HCT116 (cell line): ENCODE measurements at regions not wholly inside any gene's neighbourhood (a gene's known extent, or its start where the extent isn't known, plus 50 kb on each side); places are given as distances from the start of the nearest gene placed in this dataset.

ENCODE experiments used
- ATAC-seq: fragments of 200-7000 bp; cut with Tn5 transposase; 2 replicates; pipeline ENCODE4 v1.9.1; 2020; ENCODE audit warnings: mild to moderate bottlenecking, moderate library complexity
- BruUV-seq: library from RNA; stranded (reverse); fragments of 400-500 nt; replicated peaks from 2 replicates; lab custom pipeline; 2021; lab: Mats Ljungman, UMichigan
- CTCF ChIA-PET: fragments of 300-600 bp; sonication (Branson Sonifier 250); formaldehyde crosslinking; loops from one replicate; lab custom pipeline; 2021; ENCODE audit warnings: antibody characterized with exemption; lab: Charles Lee
- POLR2A ChIA-PET: fragments of 300-600, 350-600 bp; sonication (Branson Sonifier 250); formaldehyde crosslinking; loops from one replicate; lab custom pipeline; 2021; ENCODE audit warnings: antibody characterized with exemption; lab: Charles Lee
- RAD21 ChIA-PET, 2 experiments: fragments of 300-600 bp; sonication (Branson Sonifier 250); formaldehyde crosslinking; loops; one replicate each; lab custom pipeline; 2023; ENCODE audit warnings: low total read pairs in 2 of 2; ENCODE audit not compliant: uncharacterized antibody in 2 of 2, unreplicated experiment in 2 of 2, low non-redundant PET in 1 of 2; lab: Charles Lee
- DNase-seq: peaks from one replicate; pipeline ENCODE4 v3.0.0-alpha.2; 2010; ENCODE audit warnings: low read depth, low spot score
- H2AFZ ChIP-seq: fragments of 200-600 bp; shearing (Covaris generic), sonication (generic); 2 replicates; pipeline ENCODE4 v1.6.1; 2017; ENCODE audit warnings: low read depth, mixed run types, mixed read lengths, antibody characterized with exemption, low read length; ENCODE audit not compliant: poor library complexity, severe bottlenecking
- H3K27ac ChIP-seq: 2 replicates; pipeline ENCODE4 v1.5.1; 2012; ENCODE audit warnings: low read depth, low read length
- H3K27me3 ChIP-seq: fragments of 200-600 bp; sonication (generic); 2 replicates; pipeline ENCODE4 v1.6.1; 2016; ENCODE audit warnings: mixed run types, low read length, mixed read lengths; ENCODE audit not compliant: insufficient read depth
- H3K36me3 ChIP-seq, 2 experiments: fragments of 200-500 bp in 1 of 2; fragments of 200-600 bp in 1 of 2; sonication (Bioruptor generic) in 1 of 2; sonication (generic) in 1 of 2; 2 replicates each; pipeline versions ENCODE4 v1.5.1 to v1.6.1; 2014 to 2016; ENCODE audit warnings: low read length in 2 of 2, inconsistent platforms in 1 of 2, mixed read lengths in 1 of 2, mixed run types in 1 of 2; ENCODE audit not compliant: insufficient read depth in 2 of 2, control insufficient read depth in 1 of 2
- H3K4me1 ChIP-seq, 2 experiments: fragments of 200-600 bp in 1 of 2; sonication (generic) in 1 of 2; 2 replicates each; pipeline versions ENCODE4 v1.5.1 to v1.6.1; 2012 to 2017; ENCODE audit warnings: low read length in 2 of 2, inconsistent platforms in 1 of 2, mild to moderate bottlenecking in 1 of 2, mixed read lengths in 1 of 2, mixed run types in 1 of 2, moderate library complexity in 1 of 2; ENCODE audit not compliant: insufficient read depth in 2 of 2, control insufficient read depth in 1 of 2
- H3K4me2 ChIP-seq: fragments of 200-600 bp; sonication (generic); 2 replicates; pipeline ENCODE4 v1.6.1; 2017; ENCODE audit warnings: mixed run types, low read length, mixed read lengths
- H3K4me3 ChIP-seq, 2 experiments: fragments of 200-600 bp in 1 of 2; sonication (generic) in 1 of 2; replicated peaks in 1 of 2; 2 replicates each; pipeline ENCODE4 v1.5.1; 2011 to 2016; ENCODE audit warnings: low read length in 2 of 2, control low read depth in 1 of 2, low read depth in 1 of 2, mild to moderate bottlenecking in 1 of 2, mixed read lengths in 1 of 2, mixed run types in 1 of 2
- H3K79me2 ChIP-seq: fragments of 200-600 bp; sonication (generic); 2 replicates; pipeline ENCODE4 v1.6.1; 2017; ENCODE audit warnings: mild to moderate bottlenecking, mixed run types, low read length, moderate library complexity, mixed read lengths; ENCODE audit not compliant: insufficient read depth
- H3K9ac ChIP-seq: fragments of 200-600 bp; sonication (generic); 2 replicates; pipeline ENCODE4 v1.6.1; 2016; ENCODE audit warnings: low read length, mixed read lengths
- H3K9me2 ChIP-seq: fragments of 200-600 bp; sonication (generic), shearing (Covaris generic); 2 replicates; pipeline ENCODE4 v1.6.1; 2017; ENCODE audit warnings: mixed run types, mild to moderate bottlenecking, moderate library complexity; ENCODE audit not compliant: insufficient read depth
- H3K9me3 ChIP-seq, 2 experiments: fragments of 200-500 bp in 1 of 2; fragments of 200-600 bp in 1 of 2; sonication (Bioruptor generic) in 1 of 2; sonication (generic) in 1 of 2; 2 replicates each; pipeline ENCODE4 v1.6.1; 2014 to 2017; ENCODE audit warnings: low read length in 2 of 2, mixed read lengths in 2 of 2, inconsistent platforms in 1 of 2, low read depth in 1 of 2, mild to moderate bottlenecking in 1 of 2, mixed run types in 1 of 2, moderate library complexity in 1 of 2; ENCODE audit not compliant: control insufficient read depth in 1 of 2, insufficient read depth in 1 of 2
- H4K20me1 ChIP-seq: fragments of 200-600 bp; sonication (generic), shearing (Covaris generic); 2 replicates; pipeline ENCODE4 v1.6.1; 2017; ENCODE audit warnings: mixed run types, mild to moderate bottlenecking, moderate library complexity; ENCODE audit not compliant: insufficient read depth
- CTCF ChIP-seq, 3 experiments: fragments of 200-600 bp in 1 of 3; sonication (generic) in 1 of 3; IDR thresholded peaks in 2 of 3; conservative IDR thresholded peaks in 1 of 3; 2 replicates each; pipeline ENCODE4 v1.5.1; 2012 to 2017; ENCODE audit warnings: low read depth in 2 of 3, low read length in 2 of 3, antibody characterized with exemption in 1 of 3, borderline replicate concordance in 1 of 3, control low read depth in 1 of 3, mild to moderate bottlenecking in 1 of 3, mixed read lengths in 1 of 3, mixed run types in 1 of 3, moderate library complexity in 1 of 3; ENCODE audit not compliant: insufficient read depth in 1 of 3
- EGR1 ChIP-seq: IDR thresholded peaks from 2 replicates; pipeline ENCODE4 v1.6.1; 2012; ENCODE audit warnings: low read depth
- POLR2AphosphoS5 ChIP-seq: IDR thresholded peaks from 2 replicates; pipeline ENCODE4 v1.6.1; 2011; ENCODE audit warnings: mild to moderate bottlenecking, low read depth, low read length, moderate library complexity
- SIN3A ChIP-seq: IDR thresholded peaks from 2 replicates; pipeline ENCODE4 v1.6.1; 2012; ENCODE audit warnings: low read depth
- SRF ChIP-seq: IDR thresholded peaks from 2 replicates; pipeline ENCODE4 v1.6.1; 2012; ENCODE audit warnings: low read depth
- ZFX ChIP-seq: fragments of 450-650 bp; IDR thresholded peaks from 2 replicates; pipeline ENCODE4 v1.6.1; 2017
- intact Hi-C: fragments of 100-400 bp; cut with micrococcal nuclease; formaldehyde crosslinking; loops from 2 replicates; pipeline ENCODE4 v1.10.0; 2022

GRCh38 chr2:239820836-239821693, 204.1 kb downstream of the NDUFA10 start (continued):
- no peak for TF ChIP-seq SIN3A
- TF ChIP-seq CTCF (IDR thresholded peaks at IDR 0.05 in 2 of 3, conservative IDR thresholded peaks at IDR 0.05 in 1 of 3; ENCODE audit: borderline replicate concordance in 1 of 3, insufficient read depth in 1 of 3, low read depth in 2 of 3, low read length in 2 of 3) = no peak
- TF ChIP-seq POLR2AphosphoS5 = no peak
- no peak for TF ChIP-seq ZFX
- TF ChIP-seq SRF = no peak
- no peak for TF ChIP-seq EGR1

- ChIA-PET RAD21 (no interaction called here), CTCF (no interaction called here), POLR2A (no interaction called here)
- H3K27ac ChIP-seq = no peak overlapping the region
- peaks cover 15 to 18% of the 10 kb centered on the region in 2 experiments; a peak in 3 of 4 replicates for H3K4me1 ChIP-seq
- H3K9me2 ChIP-seq = no peaks in the 10 kb centered on the region
- no peaks in the 10 kb centered on the region for H4K20me1 ChIP-seq
- DNase-seq (no peak), ATAC-seq (no peak)
- H3K27me3 ChIP-seq = peaks cover 26% of the 10 kb centered on the region; the same call in 1 of the 2 replicates
- no peak overlapping the region for H3K9ac ChIP-seq
- H3K36me3 ChIP-seq = no peaks in the 10 kb centered on the region
- no peak overlapping the region for H2AFZ ChIP-seq
- TF ChIP-seq EGR1 (peak; percentile 64), SRF (no peak)
- BruUV-seq = no TSS peak
- peak overlapping the region; percentile 9; the same call in 1 of the 2 replicates for H3K4me2 ChIP-seq
- no peak overlapping the region for H3K4me3 ChIP-seq
- H3K79me2 ChIP-seq = no peaks in the 10 kb centered on the region
- intact Hi-C loops = no loop called here
- H3K9me3 ChIP-seq = no peaks in the 10 kb centered on the region
Measured at GRCh38 chr2:239819974-239820555, 205.1 kb downstream of the NDUFA10 start.
